BE2C (cell line): ENCODE measurements at regions not wholly inside any gene's neighbourhood (a gene's known extent, or its start where the extent isn't known, plus 50 kb on each side); places are given as distances from the start of the nearest gene placed in this dataset.

ENCODE experiments used
- DNase-seq: peaks from one replicate; pipeline ENCODE4 v3.0.0-alpha.2; 2020
- H3K27me3 ChIP-seq: fragments of 250-450 bp; sonication (Bioruptor Pico); 2 replicates; pipeline ENCODE4 v1.5.1; 2020; ENCODE audit warnings: mild to moderate bottlenecking
- H3K36me3 ChIP-seq: fragments of 250-450 bp; sonication (Bioruptor Pico); 2 replicates; pipeline ENCODE4 v1.5.1; 2020; ENCODE audit warnings: mild to moderate bottlenecking
- H3K4me1 ChIP-seq: fragments of 250-450 bp; sonication (Bioruptor Pico); 2 replicates; pipeline ENCODE4 v1.5.1; 2020
- H3K4me3 ChIP-seq: 2 replicates; pipeline ENCODE4 v1.5.1; 2011; ENCODE audit warnings: low read depth, low read length
- H3K9me3 ChIP-seq: fragments of 250-450 bp; sonication (Bioruptor Pico); 2 replicates; pipeline ENCODE4 v1.5.1; 2020
- CTCF ChIP-seq: IDR thresholded peaks from 2 replicates; pipeline ENCODE4 v1.5.1; 2012; ENCODE audit warnings: mild to moderate bottlenecking, low read depth, low read length

GRCh38 chr20:19099596-19100545 lies 112.6 kb upstream of the SLC24A3 start:
- no peak overlapping the region for H3K4me3 ChIP-seq
- no peaks in the 10 kb centered on the region for H3K9me3 ChIP-seq
- TF ChIP-seq CTCF: no peak

DNA sequence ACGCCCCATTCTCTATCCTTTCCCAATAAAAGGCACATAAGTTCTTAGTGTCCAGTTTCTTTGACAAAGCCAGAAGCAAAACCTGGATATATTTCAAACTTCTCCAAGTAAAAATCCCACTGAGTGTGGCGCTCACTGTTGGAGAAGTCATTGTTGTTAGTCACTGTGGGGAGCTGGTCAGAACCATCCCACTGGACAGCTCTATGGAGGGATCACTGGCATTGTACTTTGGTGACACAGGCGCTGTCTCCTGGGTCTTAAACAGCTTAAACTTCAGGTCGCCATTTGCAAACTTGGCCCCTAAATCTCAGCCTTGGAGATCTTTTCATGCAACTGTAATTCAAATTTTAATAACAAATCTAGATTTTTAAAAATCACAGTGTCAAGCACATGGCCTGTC lies 111.5 kb upstream of the SLC24A3 start:
- Histone ChIP-seq H3K4me1 (no peaks in the 10 kb centered on the region), H3K36me3 (no peaks in the 10 kb centered on the region), H3K27me3 (no peaks in the 10 kb centered on the region), H3K9me3 (no peaks in the 10 kb centered on the region), H3K4me3 (no peak overlapping the region)
- no peak for DNase-seq
- TF ChIP-seq CTCF: no peak

More at GRCh38 chr20:19099596-19100545, 112.6 kb upstream of the SLC24A3 start:
- Histone ChIP-seq H3K27me3 (no peaks in the 10 kb centered on the region), H3K4me1 (no peaks in the 10 kb centered on the region), H3K36me3 (no peaks in the 10 kb centered on the region)
- DNase-seq: no peak

GRCh38 chr20:19104186-19104585 lies 108.3 kb upstream of the SLC24A3 start:
- no peak for TF ChIP-seq CTCF

GRCh38 chr20:19108155-19108554 lies 104.3 kb upstream of the SLC24A3 start:
- H3K36me3 ChIP-seq: no peaks in the 10 kb centered on the region
- no peak overlapping the region for H3K4me3 ChIP-seq
- no peak for DNase-seq
- no peak for TF ChIP-seq CTCF
- H3K4me1 ChIP-seq: no peaks in the 10 kb centered on the region
- H3K27me3 ChIP-seq: no peaks in the 10 kb centered on the region
- no peaks in the 10 kb centered on the region for H3K9me3 ChIP-seq

More at GRCh38 chr20:19104186-19104585, 108.3 kb upstream of the SLC24A3 start:
- Histone ChIP-seq H3K27me3 (no peaks in the 10 kb centered on the region), H3K9me3 (no peaks in the 10 kb centered on the region), H3K4me1 (no peaks in the 10 kb centered on the region), H3K4me3 (no peak overlapping the region), H3K36me3 (no peaks in the 10 kb centered on the region)
- no peak for DNase-seq

DNA sequence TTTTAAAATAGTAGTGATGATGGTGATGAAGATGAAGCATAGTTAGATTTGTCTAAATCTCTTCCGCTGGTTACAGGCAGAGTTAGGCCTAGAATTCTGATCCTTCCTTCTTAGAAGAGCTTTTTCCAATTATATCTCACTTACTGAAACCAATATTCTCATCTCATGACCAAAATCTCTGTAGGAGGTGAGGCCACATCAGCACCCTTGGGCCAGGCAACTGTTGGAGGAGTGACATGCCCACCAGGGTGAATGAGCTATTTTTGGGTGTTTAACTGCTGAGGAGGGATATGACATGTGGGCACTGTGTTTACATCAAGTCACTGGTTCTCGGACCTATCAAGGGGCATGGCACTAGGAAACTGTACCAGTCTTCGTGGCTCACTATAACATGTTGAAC lies 102.2 kb upstream of the SLC24A3 start:
- no peaks in the 10 kb centered on the region for H3K9me3 ChIP-seq
- H3K27me3 ChIP-seq: no peaks in the 10 kb centered on the region
- no peaks in the 10 kb centered on the region for H3K4me1 ChIP-seq
- DNase-seq: no peak
- no peaks in the 10 kb centered on the region for H3K36me3 ChIP-seq
- no peak for TF ChIP-seq CTCF
- H3K4me3 ChIP-seq: no peak overlapping the region

DNA sequence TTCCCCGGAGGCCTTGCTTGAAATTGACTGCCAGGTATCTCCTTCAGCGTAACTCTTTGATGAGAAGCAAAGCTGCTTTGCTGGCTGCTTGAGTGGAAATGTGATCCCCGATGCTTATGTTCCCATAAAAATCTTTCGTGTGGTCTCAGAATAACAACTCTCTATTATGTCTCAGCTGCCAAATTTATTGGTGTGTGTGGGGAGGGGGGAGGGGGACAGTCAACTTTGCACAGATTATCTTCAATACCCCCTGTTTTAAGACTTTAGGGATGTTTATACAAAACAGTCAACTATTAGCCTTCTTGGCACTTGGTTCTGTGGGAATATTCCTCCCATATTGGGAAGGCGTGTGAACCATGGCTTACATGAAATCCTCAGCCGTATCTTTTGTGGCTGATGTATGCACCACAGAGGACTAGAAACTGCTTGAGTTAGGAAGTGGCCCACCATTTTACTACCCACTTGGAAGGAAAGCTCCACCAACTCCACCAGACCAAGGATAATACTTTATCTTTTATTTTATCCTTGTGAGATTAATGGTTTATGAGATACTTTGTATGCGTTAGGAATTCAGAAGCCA lies 101.5 kb upstream of the SLC24A3 start:
- H3K4me1 ChIP-seq: no peaks in the 10 kb centered on the region
- H3K4me3 ChIP-seq: no peak overlapping the region
- no peaks in the 10 kb centered on the region for H3K9me3 ChIP-seq
- no peak for TF ChIP-seq CTCF
- no peaks in the 10 kb centered on the region for H3K36me3 ChIP-seq
- no peaks in the 10 kb centered on the region for H3K27me3 ChIP-seq
- DNase-seq: no peak
